Erythroblast (primary cell): ENCODE measurements at regions not wholly inside any gene's neighbourhood (a gene's known extent, or its start where the extent isn't known, plus 50 kb on each side); places are given as distances from the start of the nearest gene placed in this dataset.

ENCODE experiments used
- DNase-seq, 2 experiments: peaks; one replicate each; lab custom pipeline; 2025; lab: John Stamatoyannopoulos, UW
- GATA1 ChIP-seq: IDR thresholded peaks from 2 replicates; pipeline ENCODE4 v1.6.1; 2011; ENCODE audit warnings: low read depth, mild to moderate bottlenecking, control low read depth, low read length, moderate library complexity
- POLR2A ChIP-seq: IDR thresholded peaks from 2 replicates; pipeline ENCODE4 v1.6.1; 2011; ENCODE audit warnings: mild to moderate bottlenecking, low read length

- TF ChIP-seq GATA1 (no peak), POLR2A (no peak)
- no peak for DNase-seq
Measured at GRCh38 chr22:49331223-49331815, 496.4 kb downstream of the BRD1 start.

GRCh38 chr22:49330421-49331222, 497.1 kb downstream of the BRD1 start:
- no peak for DNase-seq
- TF ChIP-seq POLR2A (no peak), GATA1 (no peak)

GRCh38 chr22:49329636-49330035, 498.0 kb downstream of the BRD1 start:
- DNase-seq = no peak
- TF ChIP-seq GATA1 (no peak), POLR2A (no peak)

- TF ChIP-seq POLR2A (no peak), GATA1 (no peak)
- DNase-seq = no peak
Measured at GRCh38 chr22:49328630-49329405, 498.9 kb downstream of the BRD1 start.

- TF ChIP-seq GATA1 (no peak), POLR2A (no peak)
- DNase-seq = no peak
Measured at GRCh38 chr22:49328118-49328475, 499.6 kb downstream of the BRD1 start.

- DNase-seq = no peak
- no peak for TF ChIP-seq POLR2A
- TF ChIP-seq GATA1 = no peak
Measured at GRCh38 chr22:49327411-49328117, 500.1 kb downstream of the BRD1 start.

- no peak for DNase-seq
- TF ChIP-seq POLR2A (no peak), GATA1 (no peak)
Measured at GRCh38 chr22:49326558-49326957, 501.1 kb downstream of the BRD1 start.

- DNase-seq = no peak
- TF ChIP-seq GATA1 (no peak), POLR2A (no peak)
Measured at GRCh38 chr22:49325531-49326395, 501.9 kb downstream of the BRD1 start.

- DNase-seq = no peak
- TF ChIP-seq GATA1 (no peak), POLR2A (no peak)
Measured at GRCh38 chr22:49324527-49325491, 502.9 kb downstream of the BRD1 start.

GRCh38 chr22:49323751-49324415, 503.8 kb downstream of the BRD1 start:
- TF ChIP-seq POLR2A = no peak
- TF ChIP-seq GATA1 = no peak
- no peak for DNase-seq

- no peak for TF ChIP-seq GATA1
- TF ChIP-seq POLR2A = no peak
- DNase-seq = no peak
Measured at GRCh38 chr22:49322861-49323622, 504.6 kb downstream of the BRD1 start.

GRCh38 chr22:49322231-49322630, 505.4 kb downstream of the BRD1 start:
- no peak for TF ChIP-seq GATA1
- TF ChIP-seq POLR2A = no peak
- no peak for DNase-seq
